SJCRH30 (cell line): ENCODE measurements at regions not wholly inside any gene's neighbourhood (a gene's known extent, or its start where the extent isn't known, plus 50 kb on each side); places are given as distances from the start of the nearest gene placed in this dataset.

Source experiments
- DNase-seq, 2 experiments: peaks; one replicate each; pipeline ENCODE4 v3.0.0-alpha.2; 2015 to 2020
- H3K27ac ChIP-seq: fragments of 250-450 bp; sonication (Bioruptor Pico); 2 replicates; pipeline ENCODE4 v1.5.1; 2020; ENCODE audit warnings: mild to moderate bottlenecking, moderate library complexity
- H3K27me3 ChIP-seq: fragments of 250-450 bp; sonication (Bioruptor Pico); 2 replicates; pipeline ENCODE4 v1.5.1; 2020; ENCODE audit warnings: mild to moderate bottlenecking, moderate library complexity
- H3K36me3 ChIP-seq: fragments of 250-450 bp; sonication (Bioruptor Pico); 2 replicates; pipeline ENCODE4 v1.5.1; 2020; ENCODE audit warnings: mild to moderate bottlenecking, moderate library complexity
- H3K4me1 ChIP-seq: fragments of 250-450 bp; sonication (Bioruptor Pico); 2 replicates; pipeline ENCODE4 v1.5.1; 2020; ENCODE audit warnings: mild to moderate bottlenecking, moderate library complexity
- H3K4me3 ChIP-seq: fragments of 250-450 bp; sonication (Bioruptor Pico); 2 replicates; pipeline ENCODE4 v1.5.1; 2020; ENCODE audit warnings: mild to moderate bottlenecking, moderate library complexity
- H3K9me3 ChIP-seq: fragments of 250-450 bp; sonication (Bioruptor Pico); replicated peaks from 2 replicates; pipeline ENCODE4 v1.5.1; 2020; ENCODE audit warnings: mild to moderate bottlenecking, moderate library complexity

GRCh38 chr2:150168595-150169236 lies 318.8 kb downstream of the RND3 start:
- DNase-seq = no peak
- no peaks in the 10 kb centered on the region for H3K36me3 ChIP-seq
- no peaks in the 10 kb centered on the region for H3K27me3 ChIP-seq
- no peaks in the 10 kb centered on the region for H3K9me3 ChIP-seq
- H3K4me3 ChIP-seq = no peak overlapping the region
- H3K27ac ChIP-seq = no peak overlapping the region
- peaks cover 8% of the 10 kb centered on the region for H3K4me1 ChIP-seq

GRCh38 chr2:150167711-150168110 lies 319.8 kb downstream of the RND3 start:
- no peaks in the 10 kb centered on the region for H3K9me3 ChIP-seq
- peaks cover 8% of the 10 kb centered on the region for H3K4me1 ChIP-seq
- no peaks in the 10 kb centered on the region for H3K27me3 ChIP-seq
- no peak overlapping the region for H3K27ac ChIP-seq
- no peak overlapping the region for H3K4me3 ChIP-seq
- peak in 1 of 2 experiments; percentile 14 for DNase-seq
- no peaks in the 10 kb centered on the region for H3K36me3 ChIP-seq

- H3K4me3 ChIP-seq = no peak overlapping the region
- H3K27ac ChIP-seq = no peak overlapping the region
- no peak for DNase-seq
- no peaks in the 10 kb centered on the region for H3K9me3 ChIP-seq
- no peaks in the 10 kb centered on the region for H3K36me3 ChIP-seq
- H3K4me1 ChIP-seq = peaks cover 8% of the 10 kb centered on the region
- H3K27me3 ChIP-seq = no peaks in the 10 kb centered on the region
Observed at GRCh38 chr2:150166313-150167051, 321.0 kb downstream of the RND3 start.

- Histone ChIP-seq H3K27ac (no peak overlapping the region), H3K27me3 (no peaks in the 10 kb centered on the region), H3K9me3 (no peaks in the 10 kb centered on the region), H3K4me1 (peaks cover 8% of the 10 kb centered on the region), H3K36me3 (no peaks in the 10 kb centered on the region), H3K4me3 (no peak overlapping the region)
- no peak for DNase-seq
Observed at GRCh38 chr2:150165988-150166312, 321.5 kb downstream of the RND3 start.

GRCh38 chr2:150165442-150165841 lies 322.0 kb downstream of the RND3 start:
- no peaks in the 10 kb centered on the region for H3K36me3 ChIP-seq
- no peaks in the 10 kb centered on the region for H3K27me3 ChIP-seq
- H3K4me1 ChIP-seq = peaks cover 8% of the 10 kb centered on the region
- H3K4me3 ChIP-seq = no peak overlapping the region
- H3K9me3 ChIP-seq = no peaks in the 10 kb centered on the region
- H3K27ac ChIP-seq = no peak overlapping the region
- DNase-seq = no peak

GRCh38 chr2:150162241-150162942 lies 325.1 kb downstream of the RND3 start:
- no peak overlapping the region for H3K27ac ChIP-seq
- H3K4me3 ChIP-seq = no peak overlapping the region
- H3K9me3 ChIP-seq = no peaks in the 10 kb centered on the region
- no peak for DNase-seq
- H3K27me3 ChIP-seq = no peaks in the 10 kb centered on the region
- no peaks in the 10 kb centered on the region for H3K4me1 ChIP-seq
- no peaks in the 10 kb centered on the region for H3K36me3 ChIP-seq

GRCh38 chr2:150160058-150160457 lies 327.4 kb downstream of the RND3 start:
- Histone ChIP-seq H3K36me3 (no peaks in the 10 kb centered on the region), H3K27me3 (no peaks in the 10 kb centered on the region), H3K4me1 (no peaks in the 10 kb centered on the region), H3K4me3 (no peak overlapping the region), H3K9me3 (no peaks in the 10 kb centered on the region), H3K27ac (no peak overlapping the region)
- DNase-seq = no peak

GRCh38 chr2:150159300-150159699 lies 328.2 kb downstream of the RND3 start:
- Histone ChIP-seq H3K4me1 (no peaks in the 10 kb centered on the region), H3K36me3 (no peaks in the 10 kb centered on the region), H3K27me3 (no peaks in the 10 kb centered on the region), H3K27ac (no peak overlapping the region), H3K9me3 (no peaks in the 10 kb centered on the region), H3K4me3 (no peak overlapping the region)
- DNase-seq = no peak

- no peak overlapping the region for H3K4me3 ChIP-seq
- H3K27ac ChIP-seq = no peak overlapping the region
- H3K9me3 ChIP-seq = no peaks in the 10 kb centered on the region
- no peaks in the 10 kb centered on the region for H3K4me1 ChIP-seq
- no peaks in the 10 kb centered on the region for H3K36me3 ChIP-seq
- DNase-seq = no peak
- H3K27me3 ChIP-seq = no peaks in the 10 kb centered on the region
Observed at GRCh38 chr2:150156876-150157275, 330.6 kb downstream of the RND3 start.

GRCh38 chr2:150156415-150156814 lies 331.1 kb downstream of the RND3 start:
- Histone ChIP-seq H3K27me3 (no peaks in the 10 kb centered on the region), H3K36me3 (no peaks in the 10 kb centered on the region), H3K4me1 (no peaks in the 10 kb centered on the region), H3K9me3 (no peaks in the 10 kb centered on the region), H3K4me3 (no peak overlapping the region), H3K27ac (no peak overlapping the region)
- DNase-seq = no peak

- no peak overlapping the region for H3K4me3 ChIP-seq
- no peaks in the 10 kb centered on the region for H3K27me3 ChIP-seq
- no peaks in the 10 kb centered on the region for H3K4me1 ChIP-seq
- H3K36me3 ChIP-seq = no peaks in the 10 kb centered on the region
- H3K9me3 ChIP-seq = no peaks in the 10 kb centered on the region
- H3K27ac ChIP-seq = no peak overlapping the region
- DNase-seq = no peak
Observed at GRCh38 chr2:150154308-150154797, 333.1 kb downstream of the RND3 start.

GRCh38 chr2:150153646-150154307 lies 333.7 kb downstream of the RND3 start:
- H3K9me3 ChIP-seq = no peaks in the 10 kb centered on the region
- no peaks in the 10 kb centered on the region for H3K4me1 ChIP-seq
- no peaks in the 10 kb centered on the region for H3K36me3 ChIP-seq
- H3K27me3 ChIP-seq = no peaks in the 10 kb centered on the region
- no peak overlapping the region for H3K4me3 ChIP-seq
- H3K27ac ChIP-seq = no peak overlapping the region
- DNase-seq = no peak

GRCh38 chr2:150152230-150152629 lies 335.2 kb downstream of the RND3 start:
- H3K27ac ChIP-seq = no peak overlapping the region
- no peaks in the 10 kb centered on the region for H3K9me3 ChIP-seq
- H3K36me3 ChIP-seq = no peaks in the 10 kb centered on the region

GRCh38 chr2:150150144-150150543 lies 337.3 kb downstream of the RND3 start:
- H3K27me3 ChIP-seq = no peaks in the 10 kb centered on the region
- H3K4me1 ChIP-seq = no peaks in the 10 kb centered on the region
- no peak for DNase-seq

More at GRCh38 chr2:150152230-150152629, 335.2 kb downstream of the RND3 start:
- no peaks in the 10 kb centered on the region for H3K4me1 ChIP-seq
- DNase-seq = no peak
- H3K27me3 ChIP-seq = no peaks in the 10 kb centered on the region
- no peak overlapping the region for H3K4me3 ChIP-seq

More at GRCh38 chr2:150150144-150150543, 337.3 kb downstream of the RND3 start:
- Histone ChIP-seq H3K27ac (no peak overlapping the region), H3K4me3 (no peak overlapping the region), H3K36me3 (no peaks in the 10 kb centered on the region), H3K9me3 (peaks cover 6% of the 10 kb centered on the region)
